DMS 273 treated with DMSO at 0.1 percent for 48 hours (cell line): ENCODE measurements at regions not wholly inside any gene's neighbourhood (a gene's known extent, or its start where the extent isn't known, plus 50 kb on each side); places are given as distances from the start of the nearest gene placed in this dataset.

Experiments
- DNase-seq: peaks from one replicate; lab custom pipeline; 2025; lab: John Stamatoyannopoulos, UW

GRCh38 chr12:105705765-105706164 is 375.3 kb downstream of the C12orf75 start:
- DNase-seq: peak; percentile 30

GRCh38 chr12:105706321-105706972 is 376.0 kb downstream of the C12orf75 start:
- DNase-seq: no peak

- no peak for DNase-seq
These were observed 376.5 kb downstream of the C12orf75 start for GRCh38 chr12:105706973-105707334.

- DNase-seq: no peak
These were observed 383.3 kb downstream of the C12orf75 start for GRCh38 chr12:105713606-105714305.

- no peak for DNase-seq
These were observed 386.1 kb downstream of the C12orf75 start for GRCh38 chr12:105716621-105717020.

GRCh38 chr12:105721051-105721825 is 390.7 kb downstream of the C12orf75 start:
- peak; percentile 24 for DNase-seq

GRCh38 chr12:105721891-105722290 is 391.4 kb downstream of the C12orf75 start:
- DNase-seq: no peak

GRCh38 chr12:105723066-105723465 is 392.6 kb downstream of the C12orf75 start:
- DNase-seq: no peak

GRCh38 chr12:105723494-105723893 is 393.0 kb downstream of the C12orf75 start:
- DNase-seq: no peak

- DNase-seq: no peak
These were observed 394.1 kb downstream of the C12orf75 start for GRCh38 chr12:105724641-105725040.

GRCh38 chr12:105725054-105725453 is 394.6 kb downstream of the C12orf75 start:
- DNase-seq: no peak

GRCh38 chr12:105729181-105729771 is 398.8 kb downstream of the C12orf75 start:
- no peak for DNase-seq

GRCh38 chr12:105729926-105730325 is 399.4 kb downstream of the C12orf75 start:
- no peak for DNase-seq

GRCh38 chr12:105733579-105733978 is 403.1 kb downstream of the C12orf75 start:
- no peak for DNase-seq

GRCh38 chr12:105736498-105736897 is 402.3 kb downstream of the NUAK1 start:
- no peak for DNase-seq

- DNase-seq: no peak
These were observed 400.7 kb downstream of the NUAK1 start for GRCh38 chr12:105738051-105738450.

GRCh38 chr12:105740369-105740768 is 398.4 kb downstream of the NUAK1 start:
- peak; percentile 32 for DNase-seq

- peak; percentile 96 for DNase-seq
These were observed 397.6 kb downstream of the NUAK1 start for GRCh38 chr12:105740970-105741725.

- peak; percentile 44 for DNase-seq
These were observed 396.8 kb downstream of the NUAK1 start for GRCh38 chr12:105741786-105742566.

GRCh38 chr12:105742567-105742874 is 396.2 kb downstream of the NUAK1 start:
- DNase-seq: no peak

GRCh38 chr12:105744371-105745058 is 394.2 kb downstream of the NUAK1 start:
- DNase-seq: no peak
